GM12873 (cell line): ENCODE measurements at regions not wholly inside any gene's neighbourhood (a gene's known extent, or its start where the extent isn't known, plus 50 kb on each side); places are given as distances from the start of the nearest gene placed in this dataset.

Experiments used
- TF ChIP-seq, protein P1 (sequence below): IDR thresholded peaks from 2 replicates; pipeline ENCODE4 v1.5.1; 2012; ENCODE audit warnings: low read depth, mild to moderate bottlenecking, moderate library complexity, low read length, control low read depth; ENCODE audit not compliant: insufficient read depth; ENCODE audit errors: missing control alignments

DNA sequence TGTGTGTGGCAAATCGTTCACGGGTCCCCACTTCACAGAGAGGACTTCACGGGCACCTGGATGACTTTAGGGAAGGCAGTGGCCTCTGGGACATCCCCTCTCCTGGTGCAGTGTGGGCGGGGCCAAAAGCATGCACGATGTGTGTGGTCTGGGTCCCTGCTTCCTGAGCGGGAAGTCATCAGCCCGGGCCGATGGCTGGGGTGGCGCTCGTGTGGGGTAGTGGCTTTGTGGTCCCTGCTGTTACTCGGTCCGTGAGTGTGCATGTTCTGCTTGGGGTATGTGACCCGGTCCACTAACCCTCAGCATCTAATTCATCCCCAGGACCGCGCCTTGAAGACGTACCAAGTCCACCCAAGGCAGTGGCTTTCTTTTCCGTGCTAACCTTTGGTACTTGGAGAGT, 142.5 kb upstream of the RTL1 start:
- TF ChIP-seq, protein P1, sequence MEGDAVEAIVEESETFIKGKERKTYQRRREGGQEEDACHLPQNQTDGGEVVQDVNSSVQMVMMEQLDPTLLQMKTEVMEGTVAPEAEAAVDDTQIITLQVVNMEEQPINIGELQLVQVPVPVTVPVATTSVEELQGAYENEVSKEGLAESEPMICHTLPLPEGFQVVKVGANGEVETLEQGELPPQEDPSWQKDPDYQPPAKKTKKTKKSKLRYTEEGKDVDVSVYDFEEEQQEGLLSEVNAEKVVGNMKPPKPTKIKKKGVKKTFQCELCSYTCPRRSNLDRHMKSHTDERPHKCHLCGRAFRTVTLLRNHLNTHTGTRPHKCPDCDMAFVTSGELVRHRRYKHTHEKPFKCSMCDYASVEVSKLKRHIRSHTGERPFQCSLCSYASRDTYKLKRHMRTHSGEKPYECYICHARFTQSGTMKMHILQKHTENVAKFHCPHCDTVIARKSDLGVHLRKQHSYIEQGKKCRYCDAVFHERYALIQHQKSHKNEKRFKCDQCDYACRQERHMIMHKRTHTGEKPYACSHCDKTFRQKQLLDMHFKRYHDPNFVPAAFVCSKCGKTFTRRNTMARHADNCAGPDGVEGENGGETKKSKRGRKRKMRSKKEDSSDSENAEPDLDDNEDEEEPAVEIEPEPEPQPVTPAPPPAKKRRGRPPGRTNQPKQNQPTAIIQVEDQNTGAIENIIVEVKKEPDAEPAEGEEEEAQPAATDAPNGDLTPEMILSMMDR, result no peak

DNA sequence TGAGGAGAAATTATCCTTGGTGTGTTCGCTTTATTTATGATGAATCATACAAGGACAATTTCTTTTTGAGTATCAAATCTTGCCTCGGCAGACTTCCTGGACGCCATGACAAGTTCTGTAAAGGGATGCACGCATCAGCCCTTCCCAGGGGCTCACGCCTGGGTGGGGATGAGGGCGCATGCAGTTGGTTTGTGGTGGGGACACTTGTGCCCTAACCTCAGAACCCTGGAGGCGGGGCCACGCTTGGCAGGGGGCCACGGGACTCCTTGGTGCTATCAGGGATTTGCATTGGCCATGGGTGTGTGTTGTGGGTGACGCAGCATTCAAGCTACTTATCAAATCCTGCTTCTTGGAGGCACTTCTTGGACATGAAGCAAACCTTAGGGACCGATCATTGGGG, 143.8 kb upstream of the RTL1 start:
- TF ChIP-seq, protein P1, result no peak

DNA sequence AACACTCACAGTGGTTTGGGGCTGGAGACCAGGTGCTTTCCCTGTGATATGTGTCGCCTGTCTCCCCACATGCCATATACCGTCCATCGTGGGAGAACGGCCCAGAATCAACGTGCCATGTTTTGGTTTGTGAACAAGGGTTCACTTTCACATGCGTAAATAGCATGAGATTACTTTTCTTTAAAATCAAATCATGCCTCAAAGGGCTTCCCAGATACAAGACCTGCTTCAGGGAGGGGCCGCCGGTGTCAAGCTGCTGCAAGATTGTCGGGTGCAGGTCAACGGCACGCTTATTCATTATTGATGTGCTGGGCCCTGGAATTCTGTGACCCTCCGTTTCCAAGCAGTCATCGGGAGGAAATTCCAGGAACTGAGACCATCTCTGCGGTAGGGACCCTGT, 145.2 kb upstream of the RTL1 start:
- TF ChIP-seq, protein P1, result no peak

DNA sequence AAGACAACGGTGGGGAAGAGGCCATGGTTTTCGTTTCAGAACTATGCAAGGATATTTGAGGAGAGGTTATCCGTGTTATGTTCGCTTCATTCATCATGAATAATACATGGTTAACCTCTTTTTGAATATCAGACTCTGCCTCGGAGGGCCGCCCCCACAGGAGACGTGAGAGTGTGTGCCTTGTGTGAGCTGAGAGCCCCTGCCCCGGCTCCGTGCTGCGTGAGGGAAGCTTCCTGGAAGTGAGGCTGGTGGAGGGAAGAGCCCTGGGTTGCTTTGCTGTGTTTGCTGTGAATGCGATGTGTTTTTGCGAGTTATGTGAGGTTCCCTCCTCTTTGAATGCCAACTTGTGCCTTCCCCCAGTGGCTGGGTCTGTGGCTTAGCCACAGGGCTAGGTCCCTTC, 146.0 kb upstream of the RTL1 start:
- TF ChIP-seq, protein P1, result no peak

DNA sequence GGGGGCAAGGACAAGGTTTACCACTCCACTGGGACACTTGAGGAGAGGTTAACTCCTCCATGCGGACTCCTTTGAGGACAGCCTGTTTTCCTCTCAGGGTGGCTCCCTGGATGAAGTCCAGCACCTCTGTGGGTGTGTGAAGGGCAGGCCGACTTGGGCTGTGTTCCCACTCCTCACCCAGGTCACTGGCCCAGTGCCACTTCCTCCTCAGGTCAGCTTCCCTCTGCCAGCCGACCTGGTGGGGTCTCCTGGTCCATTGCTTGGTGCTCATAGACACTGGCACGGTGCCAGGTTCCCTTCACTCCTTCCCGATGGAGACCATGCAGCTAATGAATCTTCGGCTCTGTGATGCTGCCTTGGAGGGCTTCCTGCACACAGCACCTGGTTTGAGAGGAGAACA, 146.4 kb upstream of the RTL1 start:
- TF ChIP-seq, protein P1, result no peak

DNA sequence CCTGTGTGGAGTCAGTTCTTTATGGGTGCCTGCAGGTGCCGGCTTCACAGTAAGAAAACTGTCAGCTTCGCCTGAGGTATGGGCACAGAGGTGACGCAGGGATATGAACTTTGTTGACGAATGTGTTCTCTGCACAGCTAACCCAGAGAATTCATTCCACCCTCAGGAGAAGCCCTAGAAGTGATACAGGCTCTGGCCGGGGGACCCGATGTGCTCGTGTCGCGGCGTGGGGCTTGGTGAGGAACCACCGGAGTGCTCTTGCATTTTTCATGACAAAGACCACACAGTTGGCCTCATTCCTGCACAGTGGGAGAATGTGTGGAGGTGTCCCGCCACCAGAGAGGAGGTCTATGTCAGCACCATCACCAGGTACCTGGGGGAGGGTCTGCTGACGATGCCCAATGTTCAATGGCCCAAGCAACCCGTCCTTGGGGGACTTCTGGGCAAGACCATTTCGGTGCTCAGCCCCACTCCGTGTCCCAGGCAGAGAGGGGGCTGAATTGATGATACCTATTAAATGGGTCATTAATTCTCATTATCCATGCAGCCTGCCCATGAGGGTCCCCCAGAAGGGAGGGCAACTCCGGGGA, 147.5 kb upstream of the RTL1 start:
- TF ChIP-seq, protein P1, result no peak

DNA sequence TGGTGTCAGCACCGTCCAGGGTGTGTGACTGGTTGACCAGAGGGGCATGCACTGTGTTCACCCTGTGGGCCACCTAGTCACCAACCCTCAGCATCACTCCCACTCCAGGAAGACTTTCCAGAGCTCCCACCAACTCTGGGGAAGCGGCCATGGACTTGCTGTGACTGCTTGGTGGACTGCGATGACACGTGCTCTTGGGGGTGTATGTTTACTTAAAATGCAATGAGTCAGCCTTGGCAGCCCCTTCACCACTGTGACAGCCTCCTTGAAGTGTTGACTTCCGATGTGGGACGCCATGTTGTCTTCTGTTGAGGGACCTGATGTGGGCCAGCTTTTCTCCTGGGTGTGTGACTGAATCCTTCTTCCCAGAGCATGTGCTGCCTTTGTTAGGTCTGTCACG, 151.1 kb upstream of the RTL1 start:
- TF ChIP-seq, protein P1, result no peak
